ENCODE measurements at regions not wholly inside any gene's neighbourhood (a gene's known extent, or its start where the extent isn't known, plus 50 kb on each side); places are given as distances from the start of the nearest gene placed in this dataset.
"Not testable (repeated sequence)": the region's sequence is repeated elsewhere in the genome, so short reads cannot be mapped to it uniquely, and the experiment has no call there.

GRCh38 chr2:54047658-54048057 lies 67.8 kb upstream of the ACYP2 start:
- H3K27ac ChIP-seq: no peak overlapping the region
- no peaks in the 10 kb centered on the region for H3K36me3 ChIP-seq
- peaks cover 14% of the 10 kb centered on the region for H3K4me1 ChIP-seq
- no peaks in the 10 kb centered on the region for H3K27me3 ChIP-seq
- no peak overlapping the region for H3K4me3 ChIP-seq
- no peak for DNase-seq
- H3K9me3 ChIP-seq (replicated peaks): peaks cover 8% of the 10 kb centered on the region; the same call in 1 of the 2 replicates

GRCh38 chr2:54047091-54047490 lies 68.3 kb upstream of the ACYP2 start:
- peaks cover 8% of the 10 kb centered on the region; the same call in 1 of the 2 replicates for H3K9me3 ChIP-seq (replicated peaks)
- no peak overlapping the region for H3K4me3 ChIP-seq
- no peaks in the 10 kb centered on the region for H3K36me3 ChIP-seq
- H3K4me1 ChIP-seq: peaks cover 8% of the 10 kb centered on the region
- DNase-seq: no peak
- no peak overlapping the region for H3K27ac ChIP-seq
- no peaks in the 10 kb centered on the region for H3K27me3 ChIP-seq

GRCh38 chr2:54042897-54043620 lies 72.3 kb upstream of the PSME4 start:
- H3K9me3 ChIP-seq (replicated peaks): peaks cover 11% of the 10 kb centered on the region; the same call in 1 of the 2 replicates
- H3K27me3 ChIP-seq: no peaks in the 10 kb centered on the region
- peak in 1 of 2 experiments; percentile 22 for DNase-seq
- H3K4me1 ChIP-seq: peaks cover 7% of the 10 kb centered on the region
- H3K36me3 ChIP-seq: no peaks in the 10 kb centered on the region
- H3K4me3 ChIP-seq: no peak overlapping the region
- peak overlapping the region; percentile 72 for H3K27ac ChIP-seq

GRCh38 chr2:54042341-54042740 lies 71.5 kb upstream of the PSME4 start:
- H3K36me3 ChIP-seq: no peaks in the 10 kb centered on the region
- H3K27ac ChIP-seq: no peak overlapping the region
- H3K4me3 ChIP-seq: no peak overlapping the region
- no peaks in the 10 kb centered on the region for H3K27me3 ChIP-seq
- no peak for DNase-seq
- peaks cover 11% of the 10 kb centered on the region; the same call in 1 of the 2 replicates for H3K9me3 ChIP-seq (replicated peaks)
- H3K4me1 ChIP-seq: peaks cover 7% of the 10 kb centered on the region

- Histone ChIP-seq H3K4me3 (no peak overlapping the region), H3K4me1 (peaks cover 7% of the 10 kb centered on the region), H3K36me3 (no peaks in the 10 kb centered on the region), H3K27ac (no peak overlapping the region), H3K27me3 (no peaks in the 10 kb centered on the region), H3K9me3 (replicated peaks) (peaks cover 11% of the 10 kb centered on the region; the same call in 1 of the 2 replicates)
- DNase-seq: no peak
Measured at GRCh38 chr2:54041135-54041534, 70.3 kb upstream of the PSME4 start.

GRCh38 chr2:54040685-54041084 lies 69.9 kb upstream of the PSME4 start:
- H3K9me3 ChIP-seq (replicated peaks): peaks cover 11% of the 10 kb centered on the region; the same call in 1 of the 2 replicates
- no peak for DNase-seq
- H3K27me3 ChIP-seq: no peaks in the 10 kb centered on the region
- H3K4me1 ChIP-seq: peaks cover 7% of the 10 kb centered on the region
- H3K36me3 ChIP-seq: no peaks in the 10 kb centered on the region
- no peak overlapping the region for H3K27ac ChIP-seq
- no peak overlapping the region for H3K4me3 ChIP-seq

- Histone ChIP-seq H3K9me3 (replicated peaks) (peaks cover 7% of the 10 kb centered on the region; the same call in 1 of the 2 replicates), H3K4me3 (no peak overlapping the region), H3K36me3 (no peaks in the 10 kb centered on the region), H3K4me1 (peaks cover 7% of the 10 kb centered on the region), H3K27me3 (no peaks in the 10 kb centered on the region), H3K27ac (no peak overlapping the region)
- DNase-seq: no peak
Measured at GRCh38 chr2:54040250-54040649, 69.5 kb upstream of the PSME4 start.

GRCh38 chr2:54038835-54039234 lies 68.0 kb upstream of the PSME4 start:
- H3K27me3 ChIP-seq: no peaks in the 10 kb centered on the region
- peaks cover 7% of the 10 kb centered on the region for H3K4me1 ChIP-seq
- DNase-seq: no peak

GRCh38 chr2:54031288-54031687 lies 60.5 kb upstream of the PSME4 start:
- not testable (repeated sequence) for H3K4me3 ChIP-seq, H3K27ac ChIP-seq, DNase-seq, H3K27me3 ChIP-seq, H3K36me3 ChIP-seq
- Histone ChIP-seq H3K9me3 (replicated peaks) (peaks cover 11% of the 10 kb centered on the region), H3K4me1 (peaks cover 13% of the 10 kb centered on the region)

More at GRCh38 chr2:54038835-54039234, 68.0 kb upstream of the PSME4 start:
- H3K4me3 ChIP-seq: no peak overlapping the region
- H3K9me3 ChIP-seq (replicated peaks): 0 out of 2 replicates have a peak, but pooled peaks cover 3% of the 10 kb centered on the region
- no peak overlapping the region for H3K27ac ChIP-seq
- H3K36me3 ChIP-seq: no peaks in the 10 kb centered on the region

GRCh38 chr2:54030806-54031205 lies 60.0 kb upstream of the PSME4 start:
- no peaks in the 10 kb centered on the region for H3K27me3 ChIP-seq
- H3K4me3 ChIP-seq: no peak overlapping the region
- H3K9me3 ChIP-seq (replicated peaks): peaks cover 11% of the 10 kb centered on the region
- DNase-seq: no peak
- no peak overlapping the region for H3K27ac ChIP-seq
- H3K4me1 ChIP-seq: peaks cover 13% of the 10 kb centered on the region
- H3K36me3 ChIP-seq: no peaks in the 10 kb centered on the region

- Histone ChIP-seq H3K27ac (no peak overlapping the region), H3K27me3 (no peaks in the 10 kb centered on the region), H3K4me3 (no peak overlapping the region), H3K36me3 (no peaks in the 10 kb centered on the region), H3K9me3 (replicated peaks) (peaks cover 11% of the 10 kb centered on the region), H3K4me1 (peaks cover 13% of the 10 kb centered on the region)
- DNase-seq: peak; percentile 38 to 59
Measured at GRCh38 chr2:54030396-54030741, 59.6 kb upstream of the PSME4 start.

- no peaks in the 10 kb centered on the region for H3K36me3 ChIP-seq
Measured at GRCh38 chr2:54029721-54030395, 59.1 kb upstream of the PSME4 start.

GRCh38 chr2:54025463-54026075 lies 54.8 kb upstream of the PSME4 start:
- DNase-seq: peak in 1 of 2 experiments; percentile 11
- H3K36me3 ChIP-seq; H3K27ac ChIP-seq; H3K4me3 ChIP-seq; H3K27me3 ChIP-seq; H3K9me3 ChIP-seq (replicated peaks): not testable (repeated sequence)
- peaks cover 10% of the 10 kb centered on the region for H3K4me1 ChIP-seq

More at GRCh38 chr2:54029721-54030395, 59.1 kb upstream of the PSME4 start:
- Histone ChIP-seq H3K27me3 (no peaks in the 10 kb centered on the region), H3K4me1 (peaks cover 13% of the 10 kb centered on the region), H3K4me3 (no peak overlapping the region), H3K27ac (no peak overlapping the region), H3K9me3 (replicated peaks) (peaks cover 11% of the 10 kb centered on the region)
- peak; percentile 64 to 80 for DNase-seq

GRCh38 chr2:54024576-54024975 lies 53.8 kb upstream of the PSME4 start:
- DNase-seq: no peak
- Histone ChIP-seq H3K9me3 (replicated peaks) (no peaks in the 10 kb centered on the region; the same call in 1 of the 2 replicates), H3K4me1 (peaks cover under 1% of the 10 kb centered on the region; the same call in 1 of the 2 replicates), H3K27me3 (no peaks in the 10 kb centered on the region), H3K4me3 (no peak overlapping the region), H3K36me3 (no peaks in the 10 kb centered on the region), H3K27ac (no peak overlapping the region)

GRCh38 chr2:54021702-54022101 lies 50.9 kb upstream of the PSME4 start:
- Histone ChIP-seq H3K4me3 (no peak overlapping the region), H3K36me3 (no peaks in the 10 kb centered on the region), H3K27me3 (no peaks in the 10 kb centered on the region), H3K27ac (no peak overlapping the region), H3K9me3 (replicated peaks) (no peaks in the 10 kb centered on the region; the same call in 1 of the 2 replicates), H3K4me1 (no peaks in the 10 kb centered on the region)
- no peak for DNase-seq

Data from SJCRH30 (cell line).